GM12874 (cell line): ENCODE measurements at regions not wholly inside any gene's neighbourhood (a gene's known extent, or its start where the extent isn't known, plus 50 kb on each side); places are given as distances from the start of the nearest gene placed in this dataset.

Experiments
- TF ChIP-seq, protein P1 (sequence below): IDR thresholded peaks from 2 replicates; pipeline ENCODE4 v1.5.1; 2011; ENCODE audit warnings: low read depth, mild to moderate bottlenecking, control low read depth, low read length, moderate library complexity; ENCODE audit not compliant: insufficient read depth

DNA sequence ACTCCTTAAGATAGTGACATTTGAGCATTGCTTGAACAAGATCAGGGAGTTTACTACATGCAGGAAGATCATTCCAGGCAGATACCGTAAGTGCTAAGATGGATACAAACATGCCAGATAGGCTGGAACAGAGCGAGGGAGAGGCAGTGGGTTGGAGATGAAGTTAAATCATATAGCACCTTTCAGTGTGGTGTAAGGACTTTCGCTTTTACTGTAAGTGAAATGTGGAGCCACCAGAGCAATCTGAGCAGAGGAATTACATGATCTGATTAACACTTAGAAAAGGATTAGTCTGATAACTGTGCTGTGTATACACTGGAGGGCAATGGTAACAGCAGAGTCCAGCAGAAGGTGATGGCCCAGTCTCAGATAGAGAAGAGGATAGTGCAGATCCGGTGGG lies 163.0 kb upstream of the SSTR1 start:
- TF ChIP-seq, protein P1, sequence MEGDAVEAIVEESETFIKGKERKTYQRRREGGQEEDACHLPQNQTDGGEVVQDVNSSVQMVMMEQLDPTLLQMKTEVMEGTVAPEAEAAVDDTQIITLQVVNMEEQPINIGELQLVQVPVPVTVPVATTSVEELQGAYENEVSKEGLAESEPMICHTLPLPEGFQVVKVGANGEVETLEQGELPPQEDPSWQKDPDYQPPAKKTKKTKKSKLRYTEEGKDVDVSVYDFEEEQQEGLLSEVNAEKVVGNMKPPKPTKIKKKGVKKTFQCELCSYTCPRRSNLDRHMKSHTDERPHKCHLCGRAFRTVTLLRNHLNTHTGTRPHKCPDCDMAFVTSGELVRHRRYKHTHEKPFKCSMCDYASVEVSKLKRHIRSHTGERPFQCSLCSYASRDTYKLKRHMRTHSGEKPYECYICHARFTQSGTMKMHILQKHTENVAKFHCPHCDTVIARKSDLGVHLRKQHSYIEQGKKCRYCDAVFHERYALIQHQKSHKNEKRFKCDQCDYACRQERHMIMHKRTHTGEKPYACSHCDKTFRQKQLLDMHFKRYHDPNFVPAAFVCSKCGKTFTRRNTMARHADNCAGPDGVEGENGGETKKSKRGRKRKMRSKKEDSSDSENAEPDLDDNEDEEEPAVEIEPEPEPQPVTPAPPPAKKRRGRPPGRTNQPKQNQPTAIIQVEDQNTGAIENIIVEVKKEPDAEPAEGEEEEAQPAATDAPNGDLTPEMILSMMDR: no peak

DNA sequence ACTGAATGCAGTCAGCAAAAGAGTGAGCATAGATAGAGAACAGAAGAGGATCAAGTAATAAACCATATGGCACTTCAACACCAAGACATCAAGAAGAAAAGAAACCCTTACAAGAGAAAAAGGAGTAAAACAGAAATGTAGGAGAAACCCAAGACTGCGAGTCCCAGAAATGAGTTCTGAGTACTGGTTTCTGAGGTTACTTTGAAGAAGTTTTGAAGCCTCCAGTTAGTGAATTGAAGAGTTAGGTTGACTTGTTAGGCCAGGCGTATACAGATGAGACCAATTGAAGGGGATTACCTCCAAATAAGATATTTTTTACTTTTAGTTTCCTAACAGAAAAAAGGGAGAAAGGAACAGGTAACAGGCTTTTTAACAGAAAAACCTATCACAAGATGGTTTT lies 162.2 kb upstream of the SSTR1 start:
- TF ChIP-seq, protein P1: no peak

- TF ChIP-seq, protein P1: no peak
Measured at GRCh38 chr14:38046160-38046559, 161.5 kb upstream of the SSTR1 start.

- TF ChIP-seq, protein P1: no peak
Measured at GRCh38 chr14:38047195-38047902, 160.4 kb upstream of the SSTR1 start.

DNA sequence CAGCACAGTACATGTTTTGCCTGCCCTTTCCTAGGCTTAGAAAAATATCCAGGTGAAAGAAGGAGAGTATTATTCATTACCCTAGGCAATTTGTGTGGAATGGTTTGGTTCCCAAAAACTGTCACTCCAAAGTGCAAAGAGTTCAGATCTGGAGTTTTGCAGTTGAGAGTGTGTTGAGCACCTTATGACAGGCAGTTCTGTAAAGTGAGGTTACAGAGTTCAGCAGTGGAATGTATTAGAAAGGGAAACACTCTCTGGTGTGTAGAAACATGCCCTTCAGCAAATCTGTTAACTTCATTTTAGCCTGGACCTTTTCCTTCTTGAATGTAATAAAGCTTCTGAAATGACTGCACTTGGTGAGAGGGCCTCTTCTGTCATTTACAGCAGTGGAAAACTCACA lies 154.0 kb upstream of the SSTR1 start:
- TF ChIP-seq, protein P1: no peak

DNA sequence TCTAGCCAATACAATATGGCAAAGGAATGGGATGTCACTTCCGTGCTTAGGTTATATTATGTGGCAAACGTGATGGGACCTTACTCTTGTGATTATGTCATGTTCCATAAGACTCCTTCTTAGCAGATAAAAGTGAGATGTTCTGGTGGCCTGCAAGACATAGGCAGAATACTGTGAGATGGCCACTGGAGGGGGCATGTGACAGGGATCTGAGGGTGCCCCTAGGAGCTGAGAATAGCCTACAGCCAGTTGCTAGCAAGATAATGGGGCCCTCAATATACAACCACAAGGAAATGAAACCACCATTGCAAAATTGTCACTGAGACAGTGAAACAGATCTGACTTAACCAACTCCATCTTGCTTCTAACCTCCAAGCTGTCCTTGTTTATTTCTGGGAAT lies 151.4 kb upstream of the SSTR1 start:
- TF ChIP-seq, protein P1: no peak

- TF ChIP-seq, protein P1: no peak
Measured at GRCh38 chr14:38063711-38064320, 143.9 kb upstream of the SSTR1 start.
